ENCODE measurements at regions not wholly inside any gene's neighbourhood (a gene's known extent, or its start where the extent isn't known, plus 50 kb on each side); places are given as distances from the start of the nearest gene placed in this dataset.

DNA sequence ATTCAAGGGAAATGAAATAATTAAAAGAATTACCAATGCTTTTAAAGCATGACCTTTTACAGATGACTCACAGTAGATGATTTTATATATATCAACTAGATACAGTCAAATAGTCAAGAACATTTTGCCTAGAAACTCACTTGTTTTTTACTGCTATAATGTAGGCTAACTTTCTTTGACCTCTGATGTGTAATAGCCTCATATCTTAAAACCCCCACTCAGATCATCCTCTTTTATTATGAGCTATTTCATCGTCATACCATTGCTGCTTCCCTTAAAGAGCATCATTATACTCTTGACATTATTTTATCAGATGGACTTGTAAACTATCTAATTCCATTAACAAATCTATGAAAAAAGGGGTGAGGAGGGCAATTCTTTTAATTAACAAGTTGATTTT is 355.9 kb upstream of the AGA start:
- TF ChIP-seq POLR2A (IDR thresholded peaks at IDR 0.05; ENCODE audit: low read length), result no peak
- TF ChIP-seq GATA1 (IDR thresholded peaks at IDR 0.05; ENCODE audit: low read depth, low read length), result no peak

Data from erythroblast (primary cell).